ENCODE measurements at regions not wholly inside any gene's neighbourhood (a gene's known extent, or its start where the extent isn't known, plus 50 kb on each side); places are given as distances from the start of the nearest gene placed in this dataset.
"Not testable (repeated sequence)": the region's sequence is repeated elsewhere in the genome, so short reads cannot be mapped to it uniquely, and the experiment has no call there.

DNA sequence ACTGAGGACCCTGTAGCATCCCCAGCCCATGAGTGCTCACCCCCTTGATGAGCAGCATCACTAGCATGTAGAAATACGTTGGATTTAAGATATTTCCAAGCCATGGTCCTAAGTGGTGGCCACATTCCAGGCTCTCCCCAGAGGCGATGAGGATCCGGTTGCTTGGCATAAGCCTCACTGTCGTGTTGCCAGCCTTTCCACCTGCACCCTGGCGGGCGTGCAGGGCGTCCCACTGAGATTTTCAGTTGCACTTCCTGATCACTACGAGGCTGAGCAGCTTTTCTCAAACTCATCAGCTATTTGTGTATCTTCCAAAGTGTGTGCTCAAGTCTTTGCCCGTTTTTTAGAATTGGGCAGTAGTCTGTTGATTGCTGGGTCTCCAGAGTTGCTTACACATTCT, 326.3 kb downstream of the CACNA1B start:
- TF ChIP-seq CTCF (IDR thresholded peaks at IDR 0.05); POLR2A (IDR thresholded peaks at IDR 0.05; ENCODE audit: low read depth); EP300 (IDR thresholded peaks at IDR 0.05): not testable (repeated sequence)

Data from esophagus muscularis mucosa (tissue), 4 donors.